Caco-2 (cell line): ENCODE measurements at regions not wholly inside any gene's neighbourhood (a gene's known extent, or its start where the extent isn't known, plus 50 kb on each side); places are given as distances from the start of the nearest gene placed in this dataset.

Experiments used
- BruUV-seq: library from RNA; stranded (reverse); fragments of 400-500 nt; replicated peaks from 2 replicates; lab custom pipeline; 2021; lab: Mats Ljungman, UMichigan
- CTCF ChIA-PET: fragments of 300-600 bp; sonication (Branson Sonifier 250); formaldehyde crosslinking; loops from one replicate; lab custom pipeline; 2022; ENCODE audit warnings: antibody characterized with exemption; lab: Charles Lee
- POLR2A ChIA-PET: fragments of 300-600 bp; sonication (Branson Sonifier 250); formaldehyde crosslinking; loops from one replicate; lab custom pipeline; 2022; ENCODE audit warnings: antibody characterized with exemption; lab: Charles Lee
- DNase-seq, 2 experiments: peaks; one replicate each; pipeline versions ENCODE4 v3.0.0 to v3.0.0-alpha.2; 2020 to 2022
- H3K27me3 ChIP-seq: replicated peaks from 2 replicates; pipeline ENCODE4 v1.6.0; 2011; ENCODE audit warnings: low read length; ENCODE audit not compliant: control insufficient read depth, insufficient read depth
- H3K36me3 ChIP-seq: 2 replicates; pipeline ENCODE4 v1.5.1; 2011; ENCODE audit warnings: low read length; ENCODE audit not compliant: control insufficient read depth, insufficient read depth
- H3K4me1 ChIP-seq: fragments of 250-450 bp; sonication (Bioruptor Pico); 2 replicates; pipeline ENCODE4 v1.5.1; 2020; ENCODE audit warnings: mild to moderate bottlenecking
- H3K4me3 ChIP-seq: 2 replicates; pipeline ENCODE4 v1.5.1; 2011; ENCODE audit warnings: low read depth, mild to moderate bottlenecking, control low read depth, low read length
- H3K9me3 ChIP-seq: fragments of 250-450 bp; sonication (Bioruptor Pico); 2 replicates; pipeline ENCODE4 v1.5.1; 2020; ENCODE audit warnings: mild to moderate bottlenecking, moderate library complexity
- H3K27ac Mint-ChIP-seq: one replicate; pipeline ENCODE4 v1.8.0; 2022; ENCODE audit warnings: mixed read lengths; ENCODE audit not compliant: unreplicated experiment
- H3K27me3 Mint-ChIP-seq: one replicate; pipeline ENCODE4 v1.8.0; 2022; ENCODE audit warnings: mixed read lengths; ENCODE audit not compliant: insufficient read depth, unreplicated experiment
- H3K36me3 Mint-ChIP-seq: one replicate; pipeline ENCODE4 v1.8.0; 2022; ENCODE audit warnings: mild to moderate bottlenecking, mixed read lengths; ENCODE audit not compliant: insufficient read depth, unreplicated experiment
- H3K4me1 Mint-ChIP-seq: one replicate; pipeline ENCODE4 v1.8.0; 2022; ENCODE audit warnings: low read depth, mixed read lengths; ENCODE audit not compliant: unreplicated experiment
- H3K4me3 Mint-ChIP-seq: one replicate; pipeline ENCODE4 v1.8.0; 2022; ENCODE audit warnings: mild to moderate bottlenecking, moderate library complexity, mixed read lengths; ENCODE audit not compliant: unreplicated experiment
- H3K9me3 Mint-ChIP-seq: one replicate; pipeline ENCODE4 v1.8.0; 2022; ENCODE audit warnings: mixed read lengths; ENCODE audit not compliant: unreplicated experiment
- intact Hi-C: fragments of 100-400 bp; cut with micrococcal nuclease; formaldehyde crosslinking; loops from one replicate; pipeline ENCODE4 v1.10.0; 2022; ENCODE audit not compliant: unreplicated experiment
- TF ChIP-seq, protein P1 (sequence below), 2 experiments: fragments of 200-600 bp in 1 of 2; IDR thresholded peaks; 1 replicate in 1 of 2; 2 replicates in 1 of 2; pipeline versions ENCODE4 v1.5.1 to v1.8.0; 2011 to 2022; ENCODE audit warnings: antibody characterized with exemption in 1 of 2, control low read depth in 1 of 2, inconsistent platforms in 1 of 2, low read depth in 1 of 2, low read length in 1 of 2, mild to moderate bottlenecking in 1 of 2, moderate library complexity in 1 of 2; ENCODE audit not compliant: insufficient read depth in 1 of 2, severe bottlenecking in 1 of 2, unreplicated experiment in 1 of 2

DNA sequence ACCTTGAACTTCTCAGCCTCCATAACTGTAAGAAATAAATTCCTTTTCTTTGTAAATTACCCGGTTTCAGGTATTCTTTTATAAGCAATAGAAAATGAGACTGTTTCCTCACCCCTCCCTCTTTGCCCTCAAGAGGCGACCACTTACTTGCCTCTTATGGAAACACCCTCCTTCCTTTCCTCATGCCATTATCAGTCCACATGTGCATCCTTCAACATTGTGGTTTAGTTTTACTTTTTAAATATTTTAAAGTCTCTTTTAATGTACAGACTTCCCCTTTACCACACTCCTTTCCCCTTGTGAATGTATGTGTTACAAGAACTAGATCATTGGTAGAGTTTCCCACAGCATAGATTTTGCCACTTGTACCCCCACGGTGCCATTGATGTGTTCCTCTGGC lies 202.4 kb upstream of the SIX2 start:
- TF ChIP-seq, protein P1, sequence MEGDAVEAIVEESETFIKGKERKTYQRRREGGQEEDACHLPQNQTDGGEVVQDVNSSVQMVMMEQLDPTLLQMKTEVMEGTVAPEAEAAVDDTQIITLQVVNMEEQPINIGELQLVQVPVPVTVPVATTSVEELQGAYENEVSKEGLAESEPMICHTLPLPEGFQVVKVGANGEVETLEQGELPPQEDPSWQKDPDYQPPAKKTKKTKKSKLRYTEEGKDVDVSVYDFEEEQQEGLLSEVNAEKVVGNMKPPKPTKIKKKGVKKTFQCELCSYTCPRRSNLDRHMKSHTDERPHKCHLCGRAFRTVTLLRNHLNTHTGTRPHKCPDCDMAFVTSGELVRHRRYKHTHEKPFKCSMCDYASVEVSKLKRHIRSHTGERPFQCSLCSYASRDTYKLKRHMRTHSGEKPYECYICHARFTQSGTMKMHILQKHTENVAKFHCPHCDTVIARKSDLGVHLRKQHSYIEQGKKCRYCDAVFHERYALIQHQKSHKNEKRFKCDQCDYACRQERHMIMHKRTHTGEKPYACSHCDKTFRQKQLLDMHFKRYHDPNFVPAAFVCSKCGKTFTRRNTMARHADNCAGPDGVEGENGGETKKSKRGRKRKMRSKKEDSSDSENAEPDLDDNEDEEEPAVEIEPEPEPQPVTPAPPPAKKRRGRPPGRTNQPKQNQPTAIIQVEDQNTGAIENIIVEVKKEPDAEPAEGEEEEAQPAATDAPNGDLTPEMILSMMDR (IDR thresholded peaks at IDR 0.05; ENCODE audit: insufficient read depth in 1 of 2, low read depth in 1 of 2, low read length in 1 of 2, severe bottlenecking in 1 of 2, unreplicated experiment in 1 of 2): no peak
- Mint-ChIP-seq H3K9me3 (no peaks in the 10 kb centered on the region), H3K27ac (no peak overlapping the region), H3K27me3 (no peaks in the 10 kb centered on the region), H3K4me3 (no peak overlapping the region), H3K4me1 (peaks cover 7% of the 10 kb centered on the region), H3K36me3 (no peaks in the 10 kb centered on the region)
- BruUV-seq: no TSS peak
- no peak for DNase-seq
- H3K9me3 ChIP-seq: no peaks in the 10 kb centered on the region
- intact Hi-C loops: loop anchor here (1.0 kb wide), 1 partner anchor 18 kb away; no protein-coding TSS in a partner anchor
- CTCF ChIA-PET: no interaction called here
- H3K27me3 ChIP-seq: no peaks in the 10 kb centered on the region
- H3K4me1 ChIP-seq: no peaks in the 10 kb centered on the region
- H3K36me3 ChIP-seq: no peaks in the 10 kb centered on the region
- H3K4me3 ChIP-seq: no peak overlapping the region
- POLR2A ChIA-PET: no interaction called here

DNA sequence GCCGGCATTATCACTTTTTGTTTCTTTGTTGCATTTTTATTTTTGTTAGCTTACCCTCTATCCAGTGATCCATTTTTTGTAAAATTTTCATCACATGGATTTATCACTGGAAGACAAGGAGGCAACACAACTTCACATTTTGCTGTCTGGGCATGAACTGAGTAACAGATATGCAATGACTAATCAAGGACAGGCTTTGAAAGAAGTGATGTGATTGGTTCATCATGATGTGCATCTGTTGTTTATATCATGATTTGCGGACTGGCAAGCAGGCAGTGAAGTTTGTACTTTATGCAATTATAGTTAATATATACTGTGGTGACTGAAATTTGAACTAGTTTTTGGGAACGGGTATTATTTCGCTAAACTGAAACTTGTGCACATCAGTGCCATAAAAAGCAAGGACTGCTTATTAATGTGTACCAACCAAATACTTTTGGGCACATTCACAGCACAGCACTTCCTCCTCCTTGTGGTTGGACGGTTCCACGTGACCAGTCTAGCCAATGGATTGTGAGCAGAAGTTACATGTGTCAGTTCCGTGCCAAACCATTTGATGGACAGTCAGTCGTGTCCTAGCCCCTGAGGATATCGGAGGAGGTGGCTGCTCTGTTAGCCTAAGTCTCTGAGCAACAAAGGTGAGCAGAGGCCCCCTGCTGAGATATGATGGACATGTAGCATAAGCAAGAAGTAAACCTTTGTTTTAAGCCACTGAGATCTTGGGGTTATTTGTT lies 201.4 kb upstream of the SIX2 start:
- Histone ChIP-seq H3K9me3 (no peaks in the 10 kb centered on the region), H3K4me1 (no peaks in the 10 kb centered on the region), H3K36me3 (no peaks in the 10 kb centered on the region), H3K27me3 (no peaks in the 10 kb centered on the region), H3K4me3 (no peak overlapping the region)
- BruUV-seq: no TSS peak
- intact Hi-C loops: no loop called here
- Mint-ChIP-seq H3K4me1 (peaks cover 7% of the 10 kb centered on the region), H3K9me3 (no peaks in the 10 kb centered on the region), H3K27me3 (no peaks in the 10 kb centered on the region), H3K4me3 (no peak overlapping the region), H3K27ac (no peak overlapping the region), H3K36me3 (no peaks in the 10 kb centered on the region)
- TF ChIP-seq, protein P1 (IDR thresholded peaks at IDR 0.05; ENCODE audit: insufficient read depth in 1 of 2, low read depth in 1 of 2, low read length in 1 of 2, severe bottlenecking in 1 of 2, unreplicated experiment in 1 of 2): no peak
- no peak for DNase-seq
- ChIA-PET POLR2A (no interaction called here), CTCF (no interaction called here)

DNA sequence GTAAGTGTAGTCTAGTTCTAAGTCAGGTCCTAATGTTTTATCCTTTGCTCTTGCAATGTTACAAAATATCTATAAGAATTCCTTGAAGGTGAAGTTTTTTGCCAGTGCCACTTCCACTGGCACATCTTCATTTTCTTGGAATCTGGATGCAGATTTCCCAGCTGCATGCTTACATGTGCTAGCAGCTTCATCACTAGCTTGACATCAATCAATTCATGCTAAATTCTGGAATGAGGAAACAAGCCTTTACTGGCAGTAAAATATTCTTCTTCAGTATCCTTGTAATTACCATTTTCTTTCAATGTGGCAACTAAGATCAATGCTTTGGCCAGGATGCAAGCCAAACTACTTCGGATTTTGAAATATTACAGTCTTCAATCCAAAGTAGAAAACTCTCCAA lies 200.6 kb upstream of the SIX2 start:
- Mint-ChIP-seq H3K4me3 (no peak overlapping the region), H3K9me3 (no peaks in the 10 kb centered on the region), H3K27me3 (no peaks in the 10 kb centered on the region), H3K27ac (no peak overlapping the region), H3K4me1 (peaks cover 7% of the 10 kb centered on the region), H3K36me3 (no peaks in the 10 kb centered on the region)
- ChIA-PET CTCF (no interaction called here), POLR2A (no interaction called here)
- intact Hi-C loops: no loop called here
- Histone ChIP-seq H3K4me1 (no peaks in the 10 kb centered on the region), H3K36me3 (no peaks in the 10 kb centered on the region), H3K4me3 (no peak overlapping the region), H3K9me3 (no peaks in the 10 kb centered on the region), H3K27me3 (no peaks in the 10 kb centered on the region)
- TF ChIP-seq, protein P1 (IDR thresholded peaks at IDR 0.05; ENCODE audit: insufficient read depth in 1 of 2, low read depth in 1 of 2, low read length in 1 of 2, severe bottlenecking in 1 of 2, unreplicated experiment in 1 of 2): no peak
- DNase-seq: no peak
- BruUV-seq: no TSS peak
